ENCODE measurements at regions not wholly inside any gene's neighbourhood (a gene's known extent, or its start where the extent isn't known, plus 50 kb on each side); places are given as distances from the start of the nearest gene placed in this dataset.

- intact Hi-C loops (cut with DNase I) = no loop called here
- DNase-seq = no peak
These were observed 279.6 kb downstream of the MAF start for GRCh38 chr16:79320956-79321355.

- DNase-seq = no peak
- intact Hi-C loops (cut with DNase I) = no loop called here
These were observed 282.2 kb downstream of the MAF start for GRCh38 chr16:79318143-79318899.

GRCh38 chr16:79317521-79317920, 283.0 kb downstream of the MAF start:
- intact Hi-C loops (cut with DNase I) = no loop called here
- DNase-seq = no peak

GRCh38 chr16:79317026-79317425, 283.5 kb downstream of the MAF start:
- intact Hi-C loops (cut with DNase I) = no loop called here

GRCh38 chr16:79316004-79316458, 284.5 kb downstream of the MAF start:
- intact Hi-C loops (cut with DNase I) = no loop called here
- peak in 1 of 42 donors; percentile 8 for DNase-seq

More at GRCh38 chr16:79317026-79317425, 283.5 kb downstream of the MAF start:
- DNase-seq = no peak

GRCh38 chr16:79312502-79312901, 288.0 kb downstream of the MAF start:
- intact Hi-C loops (cut with DNase I) = no loop called here
- no peak for DNase-seq

GRCh38 chr16:79310710-79311109, 289.8 kb downstream of the MAF start:
- DNase-seq = peak in 6 of 42 donors; percentile 9 to 51 (median 22)
- intact Hi-C loops (cut with DNase I) = no loop called here

- intact Hi-C loops (cut with DNase I) = no loop called here
- no peak for DNase-seq
These were observed 290.9 kb downstream of the MAF start for GRCh38 chr16:79309606-79310005.

- DNase-seq = peak in 39 of 42 donors; percentile 12 to 72 (median 52)
These were observed 293.3 kb downstream of the MAF start for GRCh38 chr16:79307214-79307613.

GRCh38 chr16:79305074-79305473, 295.5 kb downstream of the MAF start:
- DNase-seq = peak in 1 of 42 donors; percentile 39
- intact Hi-C loops (cut with DNase I) = no loop called here

More at GRCh38 chr16:79307214-79307613, 293.3 kb downstream of the MAF start:
- intact Hi-C loops (cut with DNase I) = no loop called here

GRCh38 chr16:79303959-79304387, 296.6 kb downstream of the MAF start:
- no peak for DNase-seq

GRCh38 chr16:79303206-79303605, 297.3 kb downstream of the MAF start:
- intact Hi-C loops (cut with DNase I) = no loop called here
- no peak for DNase-seq

More at GRCh38 chr16:79303959-79304387, 296.6 kb downstream of the MAF start:
- intact Hi-C loops (cut with DNase I) = no loop called here

- intact Hi-C loops (cut with DNase I) = no loop called here
- no peak for DNase-seq
These were observed 297.8 kb downstream of the MAF start for GRCh38 chr16:79302731-79303130.

- no peak for DNase-seq
These were observed 299.5 kb downstream of the MAF start for GRCh38 chr16:79301051-79301450.

GRCh38 chr16:79298894-79299799, 301.4 kb downstream of the MAF start:
- no peak for DNase-seq
- intact Hi-C loops (cut with DNase I) = no loop called here

More at GRCh38 chr16:79301051-79301450, 299.5 kb downstream of the MAF start:
- intact Hi-C loops (cut with DNase I) = no loop called here

GRCh38 chr16:79298476-79298875, 302.1 kb downstream of the MAF start:
- intact Hi-C loops (cut with DNase I) = no loop called here
- no peak for DNase-seq

GRCh38 chr16:79297805-79298204, 302.7 kb downstream of the MAF start:
- no peak for DNase-seq
- intact Hi-C loops (cut with DNase I) = no loop called here

GRCh38 chr16:79297296-79297695, 303.2 kb downstream of the MAF start:
- intact Hi-C loops (cut with DNase I) = no loop called here
- DNase-seq = no peak

GRCh38 chr16:79296491-79296890, 304.0 kb downstream of the MAF start:
- no peak for DNase-seq
- intact Hi-C loops (cut with DNase I) = no loop called here

GRCh38 chr16:79295746-79296145, 304.8 kb downstream of the MAF start:
- no peak for DNase-seq
- intact Hi-C loops (cut with DNase I) = no loop called here

Data from head of caudate nucleus (tissue), 42 donors.